Hematopoietic multipotent progenitor cell treated with erythropoietin and hydrocortisone succinate and interleukin-3 and kit ligand, for 8 days (in vitro differentiated cells): ENCODE measurements at regions not wholly inside any gene's neighbourhood (a gene's known extent, or its start where the extent isn't known, plus 50 kb on each side); places are given as distances from the start of the nearest gene placed in this dataset.

Experiments
- DNase-seq: peaks from one replicate; pipeline ENCODE4 v3.0.0-alpha.2; 2015

DNA sequence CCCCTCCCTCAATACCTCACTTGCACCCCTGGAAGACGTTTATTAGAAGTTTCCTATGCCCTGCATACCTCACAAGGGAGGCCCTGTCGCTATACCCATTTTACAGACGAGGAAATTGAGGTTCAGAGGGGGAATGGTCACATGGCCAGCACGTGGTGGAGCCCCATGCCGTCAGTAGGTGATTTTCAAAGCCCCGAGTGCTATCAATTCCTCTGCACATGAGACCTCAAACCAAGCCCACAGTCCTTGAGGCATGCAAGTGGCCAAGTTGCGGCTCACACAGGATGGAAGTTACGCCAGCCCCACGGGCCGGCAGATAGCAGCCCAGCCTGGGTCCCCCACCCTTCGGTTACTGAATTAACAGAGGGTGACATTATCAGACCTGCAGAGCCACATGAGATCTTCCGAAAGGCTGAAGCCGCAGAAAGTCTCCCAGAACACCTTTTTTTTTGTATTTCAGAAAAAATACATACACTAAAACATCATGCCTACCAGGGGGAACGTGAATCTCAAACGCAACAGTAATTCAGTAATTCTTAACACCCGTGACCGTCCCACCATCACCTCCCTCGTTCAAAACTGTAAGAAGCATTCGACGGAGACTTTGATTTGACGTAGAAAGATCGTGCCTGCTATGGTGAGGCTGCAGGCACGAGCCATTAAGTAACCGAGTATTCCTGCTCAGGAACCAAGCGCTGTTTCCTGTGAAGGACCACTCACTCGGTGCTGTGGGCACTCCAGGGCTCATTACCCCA is 129.0 kb downstream of the RFLNA start:
- peak; percentile 65 for DNase-seq

DNA sequence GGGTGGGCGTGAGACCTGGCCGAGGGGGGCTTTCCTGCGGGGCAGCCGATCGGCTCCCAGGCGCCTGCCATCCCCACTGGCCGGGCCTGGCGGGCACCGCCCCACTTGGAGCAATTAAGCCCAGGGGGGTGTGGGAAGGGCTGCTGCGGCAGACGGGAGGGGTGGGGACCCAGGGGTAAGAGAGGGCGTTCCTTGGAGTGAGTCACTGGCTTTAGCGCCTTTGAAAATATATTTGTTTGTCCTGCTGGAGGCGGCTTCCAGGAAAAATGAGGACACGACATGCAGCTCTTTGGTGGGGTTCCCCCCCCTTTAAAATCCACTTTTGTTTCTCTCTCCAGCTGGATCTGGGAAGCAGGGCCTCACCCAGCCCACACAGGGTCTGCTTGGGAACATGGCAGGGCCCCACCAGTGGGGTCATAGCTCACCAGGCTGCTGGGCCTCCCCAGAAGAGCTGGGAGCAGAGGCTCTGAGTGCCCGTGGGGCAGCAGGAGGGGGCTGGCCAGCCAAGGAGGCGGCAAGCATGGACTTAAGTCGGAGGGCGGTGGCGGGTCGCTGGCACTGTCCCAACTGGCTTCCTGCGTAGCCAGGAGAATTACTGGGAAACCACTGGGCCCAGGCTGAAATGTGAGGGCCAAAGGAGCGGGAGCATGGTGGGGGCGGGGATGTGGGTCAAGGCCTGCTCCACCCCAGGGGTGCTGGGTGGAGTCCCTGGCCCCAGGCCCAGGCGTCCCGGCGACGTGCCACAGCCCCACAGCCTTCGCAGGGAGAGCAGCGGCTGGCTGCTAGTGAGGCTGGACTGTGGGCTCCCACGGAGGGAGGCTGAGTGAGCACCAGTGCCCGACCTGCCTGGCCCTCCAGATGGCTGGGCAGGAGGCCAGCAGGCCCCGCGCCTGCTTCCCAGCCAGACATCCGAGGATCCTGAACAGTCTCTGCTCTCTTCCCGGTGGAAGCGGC is 128.0 kb downstream of the RFLNA start:
- DNase-seq, result peak; percentile 64

DNA sequence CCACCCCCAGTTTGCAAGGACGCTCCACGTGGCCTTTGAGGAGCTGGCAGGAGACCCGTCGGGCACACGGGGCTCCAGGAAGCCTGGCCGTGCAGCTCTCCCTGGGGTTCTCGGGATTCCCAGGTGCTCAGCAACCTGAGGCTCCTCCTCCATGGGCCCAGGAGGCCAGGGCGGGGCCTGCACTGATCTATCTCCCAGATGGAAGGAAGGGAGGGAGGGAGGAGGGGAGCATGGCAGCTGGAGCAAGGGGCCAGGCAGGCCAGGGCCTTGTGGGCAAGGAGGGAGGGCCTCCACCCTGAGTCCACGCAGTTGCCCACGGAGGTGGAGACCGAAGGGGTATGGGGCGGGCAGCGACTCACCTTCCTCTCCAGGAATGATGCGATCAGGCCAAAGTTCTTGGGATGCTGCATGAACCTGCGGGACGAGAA is 127.3 kb downstream of the RFLNA start:
- no peak for DNase-seq

DNA sequence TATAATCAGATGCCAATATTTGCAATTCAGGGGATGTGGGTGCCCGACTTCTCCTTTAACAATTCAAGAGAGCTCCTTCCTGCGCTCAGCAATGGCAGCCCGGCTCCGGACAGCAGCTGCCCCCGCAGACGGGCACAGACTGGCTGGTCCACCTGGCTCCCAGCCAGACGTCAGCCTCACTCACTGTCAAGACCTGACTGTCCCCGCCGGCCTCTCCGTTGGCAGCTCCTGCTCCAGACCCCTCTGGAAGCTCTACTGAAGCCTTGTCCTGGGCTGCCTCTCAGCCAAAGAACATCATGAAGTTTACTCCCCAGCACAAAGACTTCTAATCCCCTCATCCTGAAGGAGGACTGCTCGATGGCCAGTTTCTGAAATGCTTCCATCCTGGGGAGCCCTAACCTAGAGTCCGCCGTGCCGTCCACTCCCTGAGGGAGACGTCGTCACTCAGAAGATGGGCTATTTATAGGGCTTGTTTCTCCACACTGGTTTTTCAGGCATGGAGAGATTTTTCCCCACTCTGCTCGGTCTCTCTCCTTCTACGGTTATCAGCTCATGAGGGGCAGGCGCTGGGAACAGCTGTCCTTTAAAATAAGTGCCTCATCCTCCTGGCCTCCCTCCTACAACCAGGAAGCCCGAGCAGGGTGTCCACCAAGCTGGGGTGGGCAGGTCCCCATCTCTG is 126.2 kb downstream of the RFLNA start:
- no peak for DNase-seq

DNA sequence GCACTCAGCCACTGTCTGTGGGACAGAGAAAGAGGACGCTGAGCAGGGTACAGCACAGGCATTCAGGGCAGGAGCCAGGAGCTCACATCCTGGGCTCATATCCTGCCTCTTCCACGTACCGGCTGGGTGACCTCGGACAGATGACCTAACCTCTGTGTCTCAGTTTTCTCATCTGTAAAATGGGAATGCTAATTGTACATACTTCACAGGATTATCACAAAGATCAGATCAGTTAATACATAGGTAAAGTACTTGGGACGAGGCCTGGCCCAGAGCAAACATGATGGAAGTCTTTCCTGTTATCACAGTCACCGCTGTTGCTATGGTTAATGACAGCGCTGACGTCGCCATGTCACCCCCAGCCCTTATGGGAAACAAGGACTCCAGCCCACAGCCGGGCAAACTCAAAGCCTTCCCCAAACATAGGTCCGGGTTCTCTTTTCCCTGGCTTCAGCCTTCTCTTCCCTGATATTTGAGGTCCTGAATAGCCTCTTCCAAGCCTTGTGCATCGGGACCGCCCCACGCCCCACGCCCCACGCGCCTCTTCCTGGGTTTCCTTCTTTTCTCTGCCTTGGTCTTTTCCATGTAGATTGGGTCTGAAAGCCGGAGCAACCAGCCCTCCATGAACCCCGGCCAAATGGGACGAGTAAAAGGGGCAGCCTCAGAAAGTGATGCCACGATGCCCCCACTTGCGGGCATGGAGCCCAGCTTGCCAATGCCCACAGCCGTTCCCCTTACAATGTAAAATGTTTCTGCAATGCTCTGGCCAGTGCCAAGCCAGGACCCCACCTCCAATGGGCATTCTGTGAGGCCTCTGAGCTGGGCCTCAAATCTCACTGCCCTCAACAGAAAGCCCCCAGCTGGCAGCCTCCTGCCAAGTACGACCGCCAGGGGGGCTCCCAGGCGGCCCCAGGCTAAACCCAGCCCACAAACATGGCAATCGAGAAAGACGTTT is 125.4 kb downstream of the RFLNA start:
- DNase-seq, result no peak

DNA sequence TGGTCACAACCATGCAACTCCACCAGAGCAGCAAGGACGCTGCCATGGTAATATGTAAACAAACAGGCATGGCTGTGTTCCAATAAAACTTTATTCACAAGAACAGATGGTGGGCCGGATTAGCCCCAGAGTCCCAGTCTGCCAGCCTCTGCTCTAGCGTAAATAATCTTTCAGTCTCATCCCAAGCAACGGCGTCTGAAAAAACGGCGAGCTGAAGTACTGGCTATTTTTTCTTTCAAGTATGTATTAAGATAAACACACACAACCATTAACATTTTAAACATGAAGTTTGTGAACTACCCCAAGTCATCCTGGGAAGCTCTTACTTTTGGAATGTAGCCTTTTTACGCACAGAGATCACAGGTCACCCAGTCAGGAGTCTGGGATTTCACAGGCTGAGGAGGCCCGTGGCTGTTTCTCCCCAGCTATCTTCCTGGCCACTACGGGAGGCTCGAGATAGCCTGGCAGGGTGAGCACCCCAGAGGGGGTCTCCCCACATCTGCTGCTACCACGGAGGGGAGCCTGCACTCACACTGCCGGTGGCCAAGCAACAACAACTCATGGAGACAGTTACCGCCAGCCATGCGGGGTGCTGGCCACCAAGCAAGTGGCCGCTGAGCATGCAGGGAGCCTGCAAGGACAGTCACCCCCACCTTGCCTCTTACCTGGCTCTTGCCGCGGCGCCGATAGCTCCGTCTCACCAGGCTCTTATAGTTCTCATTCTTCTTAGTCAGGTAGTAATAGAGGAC is 124.6 kb downstream of the RFLNA start:
- DNase-seq, result no peak

DNA sequence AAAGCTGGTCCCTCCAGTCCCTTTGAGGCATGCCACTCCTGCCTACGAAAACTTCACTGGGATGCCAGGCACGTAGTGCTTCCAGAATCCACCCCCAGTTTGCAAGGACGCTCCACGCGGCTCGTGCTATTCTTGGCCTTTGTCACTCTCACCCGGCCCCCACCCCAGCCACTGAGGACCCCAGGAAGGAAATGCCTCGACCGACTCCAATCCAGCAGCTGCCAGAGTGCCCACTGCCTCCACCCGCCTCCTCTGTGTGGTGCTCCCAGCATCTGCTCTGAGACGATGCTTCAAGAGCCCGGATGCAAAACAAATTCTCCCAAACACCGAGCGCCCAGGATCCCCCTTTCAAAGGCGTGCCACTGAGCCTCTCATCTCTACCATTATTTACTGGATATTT is 123.9 kb downstream of the RFLNA start:
- no peak for DNase-seq

DNA sequence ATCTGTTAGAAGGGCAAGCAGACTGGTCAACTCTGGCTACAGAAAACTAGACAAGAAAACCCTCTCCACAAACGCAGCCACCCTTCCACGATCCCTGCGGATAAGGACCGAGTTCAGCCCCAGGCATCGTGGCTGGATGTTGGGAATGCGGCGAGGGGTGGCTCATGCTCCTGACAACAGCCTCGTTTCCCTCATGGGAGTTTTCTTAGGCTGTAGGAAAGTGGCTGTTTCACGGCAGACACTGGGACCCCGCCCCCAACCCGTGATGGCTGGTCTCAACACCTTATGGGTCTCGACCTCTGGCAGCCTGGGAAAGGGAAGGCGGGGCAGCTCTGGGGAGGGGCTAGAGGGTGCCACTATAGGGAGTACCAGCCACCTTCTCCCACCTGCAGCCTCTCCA is 123.3 kb downstream of the RFLNA start:
- DNase-seq, result no peak

DNA sequence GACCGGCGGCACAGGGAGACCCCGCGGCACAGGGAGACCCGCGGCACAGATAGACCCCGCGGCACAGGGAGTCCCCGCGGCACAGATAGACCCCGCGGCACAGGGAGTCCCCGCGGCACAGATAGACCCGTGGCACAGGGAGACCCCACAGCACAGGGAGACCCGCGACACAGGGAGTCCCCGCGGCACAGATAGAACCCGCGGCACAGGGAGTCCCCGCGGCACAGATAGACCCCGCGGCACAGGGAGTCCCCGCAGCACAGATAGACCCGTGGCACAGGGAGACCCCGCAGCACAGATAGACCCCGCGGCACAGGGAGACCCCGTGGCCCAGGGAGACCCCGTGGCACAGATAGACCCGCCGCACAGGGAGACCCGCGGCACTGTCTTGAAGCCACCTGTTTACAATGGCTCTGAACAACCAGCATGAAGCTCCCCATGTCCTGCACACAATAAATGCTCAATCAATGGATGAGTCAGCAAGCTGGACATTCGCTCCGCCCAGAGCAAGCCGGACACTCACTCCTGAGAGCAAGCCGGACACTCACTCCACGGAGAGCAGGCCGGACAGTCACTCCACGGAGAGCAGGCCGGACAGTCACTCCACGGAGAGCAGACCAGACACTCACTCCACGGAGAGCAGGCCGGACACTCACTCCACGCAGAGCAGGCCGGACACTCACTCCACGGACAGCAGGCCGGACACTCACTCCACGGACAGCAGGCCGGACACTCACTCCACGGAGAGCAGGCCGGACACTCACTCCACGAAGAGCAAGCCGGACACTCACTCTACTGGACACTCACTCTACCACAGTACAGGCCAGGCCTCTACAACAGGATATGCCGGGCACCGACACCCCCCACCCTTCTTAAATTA is 121.9 kb downstream of the RFLNA start:
- DNase-seq, result no peak

DNA sequence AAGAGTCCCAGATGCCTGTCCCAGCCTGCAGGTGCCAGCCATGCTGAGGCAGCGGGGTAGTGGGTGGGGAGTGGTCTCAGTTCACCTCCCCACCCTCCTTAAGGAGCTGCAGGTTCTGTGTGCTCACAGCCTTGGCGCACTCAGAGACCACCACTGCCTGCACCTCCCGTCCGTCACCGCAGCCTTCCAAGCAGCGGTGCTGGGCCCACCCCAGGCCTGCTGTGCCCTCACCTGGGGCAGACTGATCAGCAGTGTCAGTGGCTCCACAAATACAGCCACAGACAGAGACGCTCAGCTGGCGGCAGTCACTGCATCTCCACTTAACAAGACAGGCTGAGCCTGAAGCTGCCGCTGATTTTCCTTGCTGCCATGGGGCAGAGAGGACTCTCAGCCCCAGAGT is 120.2 kb downstream of the RFLNA start:
- DNase-seq, result no peak

DNA sequence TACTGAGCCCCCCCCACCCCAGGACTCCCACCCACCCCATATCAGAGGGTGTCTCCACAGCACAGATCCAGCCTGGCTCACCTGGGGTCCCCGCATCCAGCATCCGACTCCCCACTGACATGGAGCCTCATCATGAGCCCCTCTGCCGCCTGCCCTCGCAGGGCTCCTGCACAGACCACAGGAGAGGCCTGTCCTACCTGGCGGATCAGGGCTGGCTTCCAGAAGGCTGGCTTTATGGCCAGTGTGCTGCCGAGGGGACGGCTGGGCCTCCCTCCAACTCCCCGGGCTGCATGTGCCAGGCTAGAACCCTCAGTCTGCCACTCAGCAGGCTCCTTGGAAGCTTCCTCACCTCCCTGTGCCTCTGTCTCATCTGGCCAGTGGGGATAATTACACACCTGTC is 119.0 kb downstream of the RFLNA start:
- DNase-seq, result no peak

DNA sequence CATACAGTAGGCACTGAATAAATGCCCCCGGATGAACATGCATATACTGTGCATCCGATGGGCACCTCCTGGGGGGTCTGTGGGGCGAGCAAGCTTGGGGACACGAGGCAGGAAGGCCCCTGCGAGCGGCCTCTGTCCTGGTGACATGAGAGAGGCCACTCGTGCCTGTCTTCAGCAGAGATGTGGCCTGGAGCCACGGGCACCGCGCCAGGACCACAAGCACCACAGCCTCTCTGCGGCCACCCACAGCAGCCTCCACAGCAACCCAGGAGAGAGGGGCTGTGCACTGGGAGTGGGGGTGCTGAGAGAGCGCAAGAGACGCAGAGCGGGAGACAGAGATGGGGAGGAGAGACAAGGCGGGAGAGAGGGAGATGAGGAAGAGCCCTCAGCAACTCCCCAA is 118.5 kb downstream of the RFLNA start:
- DNase-seq, result no peak

DNA sequence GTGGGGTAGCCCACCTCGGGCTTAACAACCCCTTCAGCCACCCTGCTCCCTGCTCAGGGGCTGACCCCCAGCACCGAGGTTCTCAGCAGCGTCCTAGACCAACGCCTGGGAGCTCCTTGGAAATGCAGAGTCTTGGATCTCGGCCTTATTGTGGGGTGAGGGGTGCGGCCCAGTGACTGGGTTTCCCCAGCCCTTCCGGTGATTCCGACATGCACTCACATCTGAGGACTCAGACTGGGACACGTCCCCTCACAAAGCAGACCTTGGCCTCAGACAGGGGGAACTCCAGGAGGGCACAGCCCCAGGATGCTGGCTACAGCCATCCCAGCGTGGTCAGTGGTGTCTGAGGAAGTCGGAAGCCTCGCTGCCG is 117.7 kb downstream of the RFLNA start:
- no peak for DNase-seq

DNA sequence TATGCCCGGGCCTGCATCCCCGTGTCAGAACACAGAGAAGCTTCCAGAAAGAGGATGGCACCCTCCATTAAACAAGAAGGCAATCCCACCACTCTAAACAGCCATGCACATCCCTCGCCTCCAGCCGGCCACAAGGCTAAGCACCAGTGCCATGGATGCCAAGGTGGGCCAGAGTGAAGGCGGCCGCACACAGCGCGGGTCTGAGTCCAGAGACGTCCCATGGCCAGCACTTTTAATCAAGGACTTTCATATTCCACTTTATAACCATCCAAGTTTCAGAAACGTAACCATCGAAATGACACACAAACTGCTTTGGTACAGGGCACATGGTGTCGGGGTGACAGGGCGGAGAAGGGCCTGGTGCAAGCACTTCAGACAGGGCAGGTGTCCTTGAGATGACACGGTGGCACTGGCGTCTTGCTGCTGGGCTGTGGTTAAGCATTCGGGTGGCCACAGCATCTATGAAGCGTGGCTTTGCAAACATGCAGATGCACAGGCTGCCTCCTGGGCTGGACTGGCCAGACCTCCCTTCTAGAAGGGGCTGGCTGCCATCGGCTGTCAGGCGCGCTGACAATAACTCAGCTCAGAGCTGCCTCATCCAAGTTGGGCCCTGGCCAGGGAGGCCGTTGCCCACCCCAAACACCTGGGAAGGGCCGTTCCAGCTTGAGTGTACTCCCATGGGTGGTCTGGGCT is 117.2 kb downstream of the RFLNA start:
- no peak for DNase-seq

DNA sequence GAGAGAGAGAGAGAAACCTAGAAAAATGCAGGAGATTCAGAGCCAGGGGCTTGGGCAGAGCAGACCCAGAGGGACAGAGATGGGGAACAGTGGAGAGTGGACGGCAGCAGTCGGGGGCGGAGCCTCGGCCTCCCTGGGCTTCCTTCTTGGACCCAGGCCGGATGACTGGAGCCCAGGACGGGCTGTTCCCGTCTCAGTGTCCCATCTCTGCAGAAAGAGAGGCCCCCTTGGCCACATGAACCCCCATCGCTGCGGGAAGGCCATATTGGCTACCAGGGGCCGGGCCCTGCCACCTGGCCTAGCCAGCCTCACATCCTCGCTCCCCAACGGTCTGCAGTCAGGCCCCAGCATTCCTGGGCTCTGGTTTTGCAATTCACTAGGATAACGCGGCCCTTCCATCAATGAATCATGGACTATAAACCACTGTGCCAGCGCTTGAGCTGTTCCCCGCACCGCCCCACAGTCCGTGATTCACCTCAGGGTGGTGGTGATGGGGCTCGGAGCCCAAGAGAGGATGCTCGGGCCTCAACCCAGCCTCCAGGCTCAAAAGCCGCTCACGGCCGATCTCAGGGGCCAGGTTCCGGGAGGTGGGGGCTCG is 116.5 kb downstream of the RFLNA start:
- no peak for DNase-seq

DNA sequence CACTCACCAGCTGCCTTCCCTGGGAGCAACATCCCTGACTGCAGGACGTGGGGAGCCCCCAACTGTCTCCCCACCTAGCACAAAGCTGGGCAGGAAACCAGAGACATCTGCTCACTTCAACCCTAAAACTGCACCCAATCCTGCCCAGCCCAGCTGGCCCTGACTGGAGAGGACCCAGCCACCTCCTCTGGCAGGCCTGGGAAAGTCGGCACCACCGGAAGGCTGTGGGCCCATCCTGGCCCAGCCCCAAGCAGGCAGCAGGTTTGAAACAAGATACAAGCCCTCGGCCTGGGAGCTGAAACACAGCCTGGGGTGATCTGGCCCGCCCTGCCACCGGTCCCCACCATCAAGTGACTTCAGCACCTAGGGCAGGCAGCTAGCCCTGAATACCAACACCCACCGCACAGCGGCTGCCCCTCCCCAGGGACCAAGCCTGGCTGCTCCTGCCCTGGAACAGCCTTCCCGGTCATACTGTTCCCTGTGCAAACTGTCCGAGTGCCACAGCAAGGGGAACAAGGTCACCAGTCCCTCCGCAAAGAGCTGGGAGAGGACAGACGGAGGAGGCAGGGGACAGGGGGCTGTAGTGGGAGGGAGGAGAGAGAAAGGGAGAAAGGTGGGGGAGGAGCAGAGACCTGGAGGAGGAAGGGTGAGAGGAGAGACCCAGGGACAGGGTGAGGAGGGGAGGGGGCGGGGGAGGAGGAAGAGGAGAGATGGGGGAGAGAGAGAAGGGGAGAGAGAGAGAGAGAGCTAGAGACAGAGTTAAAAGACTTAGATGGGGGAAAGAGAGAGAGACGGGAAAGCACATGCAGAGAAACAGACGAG is 115.7 kb downstream of the RFLNA start:
- no peak for DNase-seq

DNA sequence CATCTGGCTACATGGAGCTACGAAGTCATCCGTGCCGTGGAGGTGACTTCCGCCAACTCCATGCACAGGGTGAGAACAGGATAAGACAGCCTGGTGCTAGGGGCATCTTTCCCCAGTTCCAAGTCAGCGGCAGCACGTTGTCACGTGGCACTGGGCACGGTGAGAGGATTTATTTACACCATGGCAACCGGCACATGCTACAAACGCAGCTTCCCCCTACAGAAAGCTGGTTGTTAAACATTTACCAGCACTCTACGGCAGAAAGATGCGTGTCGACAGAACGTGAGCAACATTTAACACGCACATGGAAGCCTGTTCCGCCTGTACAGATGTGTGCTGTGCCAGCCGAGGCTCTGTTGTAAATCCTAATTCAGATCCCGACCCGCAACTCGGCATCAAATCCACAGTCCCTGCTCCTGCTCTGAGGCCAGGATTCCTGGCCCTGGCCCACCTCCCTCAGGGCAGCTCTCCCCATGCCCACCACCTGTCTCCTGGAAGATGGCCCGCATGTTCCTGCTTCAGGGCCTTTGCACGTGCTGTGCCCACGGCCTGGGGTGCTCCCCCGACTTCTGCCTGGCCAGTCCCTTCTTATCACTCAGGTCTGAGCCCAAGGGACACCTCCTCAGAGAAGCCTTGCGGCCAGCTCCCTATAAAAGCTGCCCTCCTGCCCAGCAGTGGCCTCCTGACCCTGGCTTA is 114.1 kb downstream of the RFLNA start:
- DNase-seq, result no peak

DNA sequence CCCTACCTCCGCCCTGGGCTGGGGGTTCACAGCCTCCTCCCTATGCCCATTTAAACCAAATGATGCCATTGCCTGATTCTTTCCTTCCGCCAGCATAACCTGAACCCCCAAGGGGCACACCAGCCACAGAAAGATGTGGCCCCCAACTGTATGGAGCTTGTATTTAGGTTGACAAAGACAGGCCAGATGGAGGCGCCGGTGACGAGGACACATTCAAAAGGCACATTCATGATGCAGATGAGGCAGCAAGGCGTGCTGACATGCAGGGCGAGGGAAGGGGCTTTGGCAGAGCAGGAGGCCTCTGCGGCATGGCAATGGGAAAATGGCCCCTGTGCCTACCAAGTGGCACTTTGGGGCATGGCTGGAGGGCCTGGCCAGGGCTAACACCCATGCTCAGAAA is 112.2 kb downstream of the RFLNA start:
- no peak for DNase-seq
